ENCODE measurements at regions not wholly inside any gene's neighbourhood (a gene's known extent, or its start where the extent isn't known, plus 50 kb on each side); places are given as distances from the start of the nearest gene placed in this dataset.

- TF ChIP-seq EZH2 (IDR thresholded peaks at IDR 0.05) (no peak), CTCF (IDR thresholded peaks at IDR 0.05 in 2 of 3, conservative IDR thresholded peaks at IDR 0.05 in 1 of 3; ENCODE audit: borderline replicate concordance in 1 of 3, insufficient read depth in 1 of 3, low read depth in 2 of 3, low read length in 2 of 3) (no peak), REST (IDR thresholded peaks at IDR 0.05; ENCODE audit: low read depth) (no peak), MAX (IDR thresholded peaks at IDR 0.05) (no peak), YY1 (IDR thresholded peaks at IDR 0.05; ENCODE audit: extremely low read depth, insufficient replicate concordance, low read depth, low read length) (no peak), POLR2A (IDR thresholded peaks at IDR 0.05; ENCODE audit: borderline replicate concordance, extremely low read depth, insufficient read depth, insufficient read length) (no peak)
Observed at GRCh38 chr12:108009442-108010070, 119.5 kb upstream of the WSCD2 start.

Measured in HCT116 (cell line).